AG04450 (cell line): ENCODE measurements at regions not wholly inside any gene's neighbourhood (a gene's known extent, or its start where the extent isn't known, plus 50 kb on each side); places are given as distances from the start of the nearest gene placed in this dataset.

Experiments used
- CTCF ChIA-PET: fragments of 300-600, 350-600 bp; formaldehyde crosslinking; extraction: SDS; loops from one replicate; lab custom pipeline; 2022; ENCODE audit warnings: antibody characterized with exemption, inconsistent platforms; lab: Charles Lee
- POLR2A ChIA-PET: fragments of 350-600 bp; formaldehyde crosslinking; extraction: SDS; loops from one replicate; lab custom pipeline; 2021; ENCODE audit warnings: antibody characterized with exemption, inconsistent platforms; lab: Yijun Ruan, JAX
- DNase-seq: peaks from one replicate; pipeline ENCODE4 v3.0.0-alpha.2; 2011; ENCODE audit warnings: low read depth, low spot score
- H3K27ac ChIP-seq: one replicate; pipeline ENCODE4 v1.5.1; 2012; ENCODE audit warnings: low read depth, low read length, control low read depth
- H3K27me3 ChIP-seq: one replicate; pipeline ENCODE4 v1.6.0; 2012; ENCODE audit warnings: low read length; ENCODE audit not compliant: control insufficient read depth, insufficient read depth
- H3K4me3 ChIP-seq: 2 replicates; pipeline ENCODE4 v1.5.1; 2011; ENCODE audit warnings: mild to moderate bottlenecking, low read depth, low read length, control low read depth
- H3K9me3 ChIP-seq: 2 replicates; pipeline ENCODE4 v1.5.1; 2012; ENCODE audit warnings: low read length; ENCODE audit not compliant: control insufficient read depth, insufficient read depth
- CTCF ChIP-seq: IDR thresholded peaks from 2 replicates; pipeline ENCODE4 v1.5.1; 2011; ENCODE audit warnings: low read depth, low read length, control low read depth, inconsistent platforms

GRCh38 chr12:46550266-46550879 lies 177.8 kb upstream of the SLC38A2 start:
- Histone ChIP-seq H3K4me3 (no peak overlapping the region), H3K9me3 (peaks cover 4% of the 10 kb centered on the region), H3K27ac (peak overlapping the region; percentile 95), H3K27me3 (no peaks in the 10 kb centered on the region)
- DNase-seq, result no peak
- ChIA-PET POLR2A (no interaction called here), CTCF (no interaction called here)
- TF ChIP-seq CTCF, result no peak

GRCh38 chr12:46549527-46550265 lies 177.1 kb upstream of the SLC38A2 start:
- Histone ChIP-seq H3K27me3 (no peaks in the 10 kb centered on the region), H3K4me3 (peak overlapping the region; percentile 12; the same call in 1 of the 2 replicates), H3K27ac (peak overlapping the region; percentile 95), H3K9me3 (peaks cover 8% of the 10 kb centered on the region)
- ChIA-PET CTCF (interaction anchor here (2.0 kb wide), 1 partner anchor 21 kb away, joined by 6 read pairs; no protein-coding TSS in a partner anchor), POLR2A (interaction anchor here (0.6 to 1.7 kb wide), 3 partner anchors 26 to 180 kb away, joined by 3 to 7 read pairs (median 3); no protein-coding TSS in a partner anchor)
- DNase-seq, result peak; percentile 84
- no peak for TF ChIP-seq CTCF

- no peak for DNase-seq
- CTCF ChIA-PET, result interaction anchor here (0.6 to 2.0 kb wide), 4 partner anchors 20 to 472 kb away, joined by 3 to 6 read pairs (median 4); no protein-coding TSS in a partner anchor
- Histone ChIP-seq H3K4me3 (no peak overlapping the region), H3K27ac (peak overlapping the region; percentile 95), H3K9me3 (peaks cover 8% of the 10 kb centered on the region), H3K27me3 (no peaks in the 10 kb centered on the region)
- POLR2A ChIA-PET, result interaction anchor here (1.7 kb wide), 1 partner anchor 25 kb away, joined by 7 read pairs; no protein-coding TSS in a partner anchor
- no peak for TF ChIP-seq CTCF
These were observed 176.1 kb upstream of the SLC38A2 start for GRCh38 chr12:46548605-46549071.

GRCh38 chr12:46547421-46548354 lies 175.1 kb upstream of the SLC38A2 start:
- TF ChIP-seq CTCF, result no peak
- no peak overlapping the region for H3K27ac ChIP-seq
- H3K9me3 ChIP-seq, result peaks cover 8% of the 10 kb centered on the region
- ChIA-PET CTCF (interaction anchor here (0.6 to 2.0 kb wide), 5 partner anchors 19 to 473 kb away, joined by 3 to 7 read pairs (median 6); no protein-coding TSS in a partner anchor), POLR2A (interaction anchor here (1.1 to 1.3 kb wide), 2 partner anchors 8 to 23 kb away, joined by 7 to 8 read pairs; no protein-coding TSS in a partner anchor)
- DNase-seq, result no peak
- no peaks in the 10 kb centered on the region for H3K27me3 ChIP-seq
- H3K4me3 ChIP-seq, result no peak overlapping the region
